Ishikawa (cell line): ENCODE measurements at regions not wholly inside any gene's neighbourhood (a gene's known extent, or its start where the extent isn't known, plus 50 kb on each side); places are given as distances from the start of the nearest gene placed in this dataset.

Source experiments
- CEBPB ChIP-seq: IDR thresholded peaks from 2 replicates; pipeline ENCODE4 v1.6.1; 2012
- CREB1 ChIP-seq: IDR thresholded peaks from 2 replicates; pipeline ENCODE4 v1.6.1; 2012; ENCODE audit warnings: low read depth
- EGR1 ChIP-seq: IDR thresholded peaks from 2 replicates; pipeline ENCODE4 v1.6.1; 2012
- EP300 ChIP-seq: IDR thresholded peaks from 2 replicates; pipeline ENCODE4 v1.6.1; 2012; ENCODE audit warnings: borderline replicate concordance
- FOXM1 ChIP-seq: IDR thresholded peaks from 2 replicates; pipeline ENCODE4 v1.6.1; 2012; ENCODE audit warnings: low read depth, borderline replicate concordance
- MAX ChIP-seq: IDR thresholded peaks from 2 replicates; pipeline ENCODE4 v1.6.1; 2012
- NFIC ChIP-seq: IDR thresholded peaks from 2 replicates; pipeline ENCODE4 v1.6.1; 2012
- RAD21 ChIP-seq: IDR thresholded peaks from 2 replicates; pipeline ENCODE4 v1.6.1; 2012; ENCODE audit warnings: low read depth
- REST ChIP-seq: IDR thresholded peaks from 2 replicates; pipeline ENCODE4 v1.6.1; 2012; ENCODE audit warnings: low read depth, mild to moderate bottlenecking
- TAF1 ChIP-seq: IDR thresholded peaks from 2 replicates; pipeline ENCODE4 v1.6.1; 2012; ENCODE audit warnings: low read depth, mild to moderate bottlenecking
- TCF12 ChIP-seq: IDR thresholded peaks from 2 replicates; pipeline ENCODE4 v1.6.1; 2012; ENCODE audit warnings: low read depth
- TEAD4 ChIP-seq: IDR thresholded peaks from 2 replicates; pipeline ENCODE4 v1.6.1; 2012
- USF1 ChIP-seq: IDR thresholded peaks from 2 replicates; pipeline ENCODE4 v1.6.1; 2012
- YY1 ChIP-seq: IDR thresholded peaks from 2 replicates; pipeline ENCODE4 v1.6.1; 2012; ENCODE audit warnings: low read depth
- ZBTB7A ChIP-seq: IDR thresholded peaks from 2 replicates; pipeline ENCODE4 v1.6.1; 2012; ENCODE audit warnings: low read depth

GRCh38 chr4:36692586-36692985, 411.2 kb downstream of the DTHD1 start:
- TF ChIP-seq TAF1, result no peak
- no peak for TF ChIP-seq REST
- no peak for TF ChIP-seq TCF12
- TF ChIP-seq NFIC, result no peak
- TF ChIP-seq TEAD4, result no peak
- TF ChIP-seq YY1, result no peak
- no peak for TF ChIP-seq CEBPB

GRCh38 chr4:36702245-36702644, 420.8 kb downstream of the DTHD1 start:
- TF ChIP-seq NFIC (no peak), USF1 (no peak), YY1 (no peak), TAF1 (no peak), MAX (no peak), CEBPB (no peak), FOXM1 (no peak), REST (no peak), EGR1 (no peak)

GRCh38 chr4:36704289-36704688, 422.9 kb downstream of the DTHD1 start:
- TF ChIP-seq CREB1 (no peak), RAD21 (no peak), TAF1 (no peak), EGR1 (no peak), YY1 (no peak)

- TF ChIP-seq TEAD4, result no peak
These were observed 428.6 kb downstream of the DTHD1 start for GRCh38 chr4:36709991-36710390.

GRCh38 chr4:36712013-36712412, 430.6 kb downstream of the DTHD1 start:
- TF ChIP-seq MAX (no peak), NFIC (no peak), EP300 (no peak), TCF12 (no peak), USF1 (no peak), TEAD4 (no peak), CREB1 (no peak), FOXM1 (no peak), REST (no peak), CEBPB (no peak), YY1 (no peak), TAF1 (no peak), ZBTB7A (no peak), EGR1 (no peak), RAD21 (no peak)

GRCh38 chr4:36716874-36717273, 435.5 kb downstream of the DTHD1 start:
- TF ChIP-seq CEBPB (no peak), REST (no peak), TEAD4 (no peak), CREB1 (no peak), MAX (no peak), ZBTB7A (no peak), TCF12 (no peak), RAD21 (no peak), EGR1 (no peak), USF1 (no peak), YY1 (no peak), TAF1 (no peak), FOXM1 (no peak), EP300 (no peak), NFIC (no peak)
